Mammary epithelial cell (primary cell): ENCODE measurements at regions not wholly inside any gene's neighbourhood (a gene's known extent, or its start where the extent isn't known, plus 50 kb on each side); places are given as distances from the start of the nearest gene placed in this dataset.

Source experiments
- CTCF ChIP-seq, 2 donors: IDR thresholded peaks in 1 of 2; conservative IDR thresholded peaks in 1 of 2; 2 replicates each; pipeline ENCODE4 v1.5.1; 2011 to 2012; ENCODE audit warnings: inconsistent platforms in 2 of 2, low read length in 2 of 2, mild to moderate bottlenecking in 2 of 2, control low read depth in 1 of 2, low read depth in 1 of 2; ENCODE audit not compliant: insufficient read depth in 1 of 2; ENCODE audit errors: extremely low read depth in 1 of 2
- EZH2 ChIP-seq: IDR thresholded peaks from 2 replicates; pipeline ENCODE4 v1.6.1; 2012; ENCODE audit warnings: low read length, inconsistent platforms, borderline replicate concordance

GRCh38 chr9:106534800-106535199, 328.2 kb upstream of the ZNF462 start:
- TF ChIP-seq CTCF (conservative IDR thresholded peaks at IDR 0.05 in 1 of 2, IDR thresholded peaks at IDR 0.05 in 1 of 2; ENCODE audit: extremely low read depth in 1 of 2, insufficient read depth in 1 of 2, low read depth in 1 of 2, low read length in 2 of 2) = no peak
- TF ChIP-seq EZH2 = no peak
